ENCODE measurements at regions not wholly inside any gene's neighbourhood (a gene's known extent, or its start where the extent isn't known, plus 50 kb on each side); places are given as distances from the start of the nearest gene placed in this dataset.

DNA sequence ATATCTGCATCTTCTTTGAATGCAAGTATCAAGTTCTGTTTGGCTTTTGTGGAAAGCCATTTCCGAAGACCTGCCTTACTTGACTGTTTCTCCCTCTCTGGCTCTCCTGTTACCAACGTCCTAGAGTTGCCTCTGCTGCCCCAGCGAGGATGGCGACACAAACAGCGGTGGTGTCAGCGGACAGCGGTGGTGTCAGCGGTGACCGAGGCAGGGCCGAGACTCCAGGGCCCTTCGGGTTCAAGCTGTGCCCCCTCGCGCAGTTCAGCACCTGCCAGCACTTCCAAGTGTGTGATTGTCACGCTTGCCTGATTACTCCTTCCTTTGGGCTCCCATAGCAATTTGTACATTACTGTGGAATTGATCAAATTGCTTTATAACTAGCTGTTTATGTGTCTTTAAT is 336.9 kb upstream of the FAT1 start:
- H4K20me1 ChIP-seq (replicated peaks in 1 of 2; ENCODE audit: control insufficient read depth in 1 of 2, insufficient read depth in 2 of 2, low read length in 2 of 2): no peaks in the 10 kb centered on the region
- TF ChIP-seq FOSL1 (IDR thresholded peaks at IDR 0.05; ENCODE audit: insufficient read depth, low read depth, low read length): no peak
- no peak for TF ChIP-seq POU5F1 (IDR thresholded peaks at IDR 0.05; ENCODE audit: low read depth, low read length)
- TF ChIP-seq, protein P1, sequence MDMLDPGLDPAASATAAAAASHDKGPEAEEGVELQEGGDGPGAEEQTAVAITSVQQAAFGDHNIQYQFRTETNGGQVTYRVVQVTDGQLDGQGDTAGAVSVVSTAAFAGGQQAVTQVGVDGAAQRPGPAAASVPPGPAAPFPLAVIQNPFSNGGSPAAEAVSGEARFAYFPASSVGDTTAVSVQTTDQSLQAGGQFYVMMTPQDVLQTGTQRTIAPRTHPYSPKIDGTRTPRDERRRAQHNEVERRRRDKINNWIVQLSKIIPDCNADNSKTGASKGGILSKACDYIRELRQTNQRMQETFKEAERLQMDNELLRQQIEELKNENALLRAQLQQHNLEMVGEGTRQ (IDR thresholded peaks at IDR 0.05; ENCODE audit: low read length): no peak
- H4K91ac ChIP-seq (replicated peaks; ENCODE audit: insufficient read length, low read length): no peak overlapping the region
- no peak overlapping the region for H3K4me2 ChIP-seq (ENCODE audit: insufficient read depth in 1 of 2, low read depth in 2 of 2, low read length in 2 of 2)
- peak overlapping the region; percentile 40; the same call in 1 of the 2 replicates for H2BK5ac ChIP-seq (ENCODE audit: low read depth, low read length)
- no peak overlapping the region for H3K27ac ChIP-seq (ENCODE audit: low read depth, low read length)
- no peak overlapping the region for H3K9ac ChIP-seq (replicated peaks in 1 of 4; ENCODE audit: extremely low read depth in 1 of 4, low read depth in 3 of 4, low read length in 3 of 4)
- H3K27me3 ChIP-seq (replicated peaks in 1 of 4; ENCODE audit: control insufficient read depth in 3 of 4, extremely low read depth in 1 of 4, insufficient read depth in 3 of 4, low read length in 3 of 4): no peaks in the 10 kb centered on the region
- H2BK20ac ChIP-seq (ENCODE audit: low read length): no peak overlapping the region
- H2BK120ac ChIP-seq (replicated peaks; ENCODE audit: low read depth, low read length): no peak overlapping the region
- H2AK5ac ChIP-seq (ENCODE audit: low read depth, low read length): no peak overlapping the region
- FAIRE-seq: no peak
- 91% methylated on average over 14 of the region's 14 CpGs; no CpG with 5 or more reads in 1 of the 2 experiments for WGBS, 2 experiments (ENCODE audit: extremely low coverage in 1 of 2, insufficient coverage in 1 of 2, insufficient read length in 1 of 2, insufficient replicate concordance in 2 of 2, low coverage in 1 of 2, low lambda C conversion rate in 2 of 2, missing lambda C conversion rate in 1 of 2)
- no peak overlapping the region for H4K5ac ChIP-seq (ENCODE audit: insufficient read length, low read depth, low read length)
- no peak overlapping the region for H2BK15ac ChIP-seq (ENCODE audit: low read length)
- no peak overlapping the region for H3K14ac ChIP-seq (ENCODE audit: insufficient read length)
- no peaks in the 10 kb centered on the region for H3K23me2 ChIP-seq (ENCODE audit: low read depth, low read length)
- peak overlapping the region; percentile 53; the same call in 1 of the 2 replicates for H4K8ac ChIP-seq (ENCODE audit: extremely low read depth, insufficient read depth, low read length)
- H3K4me3 ChIP-seq (ENCODE audit: extremely low read depth in 1 of 4, insufficient read depth in 2 of 4, low read depth in 3 of 4, low read length in 4 of 4): no peak overlapping the region
- no peak overlapping the region for H3K23ac ChIP-seq (ENCODE audit: insufficient read length)
- ChIA-PET POLR2A (ENCODE audit: partially characterized antibody) (no interaction called here), CTCF (ENCODE audit: partially characterized antibody) (interaction anchor here (0.6 kb wide), 2 partner anchors 280 to 991 kb away, joined by 3 read pairs; no protein-coding TSS in a partner anchor)
- H3K18ac ChIP-seq (ENCODE audit: extremely low read depth, low read length): no peak overlapping the region
- no peaks in the 10 kb centered on the region for H3K9me3 ChIP-seq (ENCODE audit: insufficient read depth in 2 of 2, low read depth in 1 of 2, low read length in 1 of 2)
- H3K4ac ChIP-seq (replicated peaks; ENCODE audit: insufficient read length, low read depth, low read length): no peak overlapping the region
- no peak overlapping the region for H2BK12ac ChIP-seq (ENCODE audit: low read depth, low read length)
- DNase-seq (ENCODE audit: low read depth in 1 of 2, low spot score in 2 of 2): no peak
- no peak overlapping the region for H2AFZ ChIP-seq (ENCODE audit: low read length)
- H3K56ac ChIP-seq (replicated peaks; ENCODE audit: insufficient read length, low read depth, low read length): no peak overlapping the region
- H3K36me3 ChIP-seq (ENCODE audit: control insufficient read depth in 2 of 4, insufficient read depth in 4 of 4, low read length in 3 of 4): no peaks in the 10 kb centered on the region
- H3K79me2 ChIP-seq (ENCODE audit: control insufficient read depth in 1 of 2, insufficient read depth in 2 of 2, low read length in 2 of 2): no peaks in the 10 kb centered on the region
- H3K79me1 ChIP-seq (ENCODE audit: low read depth, low read length): no peaks in the 10 kb centered on the region
- no peaks in the 10 kb centered on the region for H3K4me1 ChIP-seq (replicated peaks in 1 of 4; ENCODE audit: control insufficient read depth in 3 of 4, insufficient read depth in 4 of 4, low read length in 3 of 4)

Data from H1 (cell line).